HG03558 (cell line): ENCODE measurements at regions not wholly inside any gene's neighbourhood (a gene's known extent, or its start where the extent isn't known, plus 50 kb on each side); places are given as distances from the start of the nearest gene placed in this dataset.
A peak's percentile ranks its signal among the peaks of the same experiment; 100 is the strongest.

Source experiments
- ATAC-seq: cut with Tn5 transposase; IDR thresholded peaks from one replicate; pipeline ENCODE4 v1.9.1; 2021; ENCODE audit warnings: moderate number of reproducible peaks; ENCODE audit not compliant: unreplicated experiment; ENCODE audit errors: extremely low read depth

DNA sequence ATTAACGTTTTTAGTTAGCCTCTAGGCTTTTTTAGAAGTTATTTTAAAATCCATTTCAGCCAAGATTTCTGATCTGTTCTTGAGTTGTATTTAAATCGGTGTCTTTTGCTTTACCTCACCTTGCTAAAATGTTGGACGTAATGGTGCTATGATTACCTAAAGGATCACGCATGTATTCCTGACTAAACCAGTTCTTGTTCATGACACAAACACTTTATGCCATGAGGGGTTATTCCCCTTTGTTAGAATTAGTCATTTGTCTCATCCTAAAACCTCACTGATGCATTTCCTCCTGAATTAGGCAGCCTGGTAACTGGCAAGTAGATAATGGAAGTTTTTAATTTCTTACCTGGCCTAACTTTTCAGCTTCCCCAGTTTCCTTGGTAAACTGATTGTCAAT lies 185.4 kb upstream of the TANK start:
- ATAC-seq: no peak

DNA sequence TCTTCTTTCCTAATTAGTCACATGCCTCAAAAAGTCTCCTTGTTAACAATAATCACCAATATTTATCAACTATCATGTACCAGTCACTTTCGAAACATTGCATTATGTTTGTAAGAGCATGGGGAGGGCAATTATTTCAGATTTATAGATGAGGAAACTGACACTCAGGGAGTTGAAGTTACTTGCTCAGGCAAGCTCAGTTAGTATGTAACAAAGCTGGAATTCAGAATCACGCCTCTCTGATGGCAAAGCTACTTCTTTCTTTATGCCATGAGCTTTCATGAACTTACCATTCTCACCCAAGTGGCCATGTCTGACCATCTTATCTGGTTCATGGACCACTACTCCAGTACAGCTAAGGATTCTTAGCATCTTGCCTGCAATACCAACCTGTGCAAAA lies 183.4 kb upstream of the TANK start:
- ATAC-seq: no peak

- ATAC-seq: no peak
Observed at GRCh38 chr2:160977376-160977775, 182.9 kb upstream of the TANK start.

DNA sequence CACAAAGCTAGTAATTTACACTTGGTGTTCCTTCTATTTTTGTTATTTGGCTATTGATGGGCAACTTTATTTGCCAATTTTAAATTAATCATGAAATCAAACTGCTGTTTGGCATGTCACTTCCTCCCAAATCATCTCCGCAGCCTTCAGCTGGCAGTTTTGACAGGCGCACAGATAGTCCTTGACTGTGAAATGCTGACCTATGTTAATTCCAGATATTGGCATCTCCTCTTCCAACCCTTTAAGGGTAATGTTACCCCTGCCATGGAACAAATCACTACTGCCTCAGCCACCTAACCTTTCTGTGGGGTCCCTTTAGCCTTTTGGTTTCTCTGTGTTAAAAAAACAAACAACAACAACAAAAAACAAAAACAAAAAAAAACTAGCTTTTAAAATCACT lies 182.4 kb upstream of the TANK start:
- ATAC-seq: no peak

GRCh38 chr2:160984426-160985077 lies 175.7 kb upstream of the TANK start:
- no peak for ATAC-seq

DNA sequence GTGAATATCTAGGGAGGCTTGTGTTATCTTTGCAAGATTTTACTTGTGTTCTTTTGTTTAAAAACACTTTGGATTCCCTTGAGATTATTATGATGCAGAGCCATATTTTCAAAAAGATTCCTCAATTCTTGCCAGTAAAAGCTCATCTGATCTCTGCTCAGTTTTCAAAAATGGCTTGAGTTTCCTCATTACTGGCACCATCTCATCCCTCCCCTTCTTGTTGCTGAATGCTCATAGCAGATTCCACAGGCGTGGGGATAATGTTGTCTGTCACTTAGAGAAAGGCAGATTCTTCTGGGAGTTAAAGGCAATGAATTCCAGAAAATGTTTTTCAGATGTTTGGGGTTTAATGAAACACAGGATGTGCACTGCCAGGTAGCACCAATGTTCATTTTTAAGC lies 170.4 kb upstream of the TANK start:
- no peak for ATAC-seq

- no peak for ATAC-seq
Observed at GRCh38 chr2:160993654-160994061, 166.6 kb upstream of the TANK start.

GRCh38 chr2:160994141-160995002 lies 165.9 kb upstream of the TANK start:
- peak; percentile 79 for ATAC-seq

- no peak for ATAC-seq
Observed at GRCh38 chr2:160996584-160996983, 163.6 kb upstream of the TANK start.

DNA sequence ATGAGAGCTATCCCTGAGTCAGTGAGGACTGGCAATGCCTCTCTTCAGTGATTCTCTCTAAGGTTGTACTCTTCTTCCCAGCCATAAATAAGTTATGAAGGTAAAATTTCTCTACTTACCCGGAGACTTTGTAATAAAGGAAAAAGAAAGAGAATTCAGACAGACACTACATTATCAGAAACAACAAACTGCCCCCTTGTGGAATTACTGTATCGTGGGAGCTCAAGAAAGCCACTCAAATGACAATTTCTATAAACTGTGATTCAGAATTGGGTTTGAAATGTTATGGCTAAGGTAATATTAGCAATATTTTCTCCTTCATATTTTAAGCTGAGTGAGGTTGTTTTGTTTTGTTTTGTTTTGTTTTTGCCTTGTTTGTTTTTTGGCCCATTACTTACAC lies 155.8 kb upstream of the TANK start:
- no peak for ATAC-seq

GRCh38 chr2:161005170-161005569 lies 155.1 kb upstream of the TANK start:
- no peak for ATAC-seq

- no peak for ATAC-seq
Observed at GRCh38 chr2:161008311-161008710, 151.9 kb upstream of the TANK start.

GRCh38 chr2:161010503-161011015 lies 149.7 kb upstream of the TANK start:
- ATAC-seq: no peak

DNA sequence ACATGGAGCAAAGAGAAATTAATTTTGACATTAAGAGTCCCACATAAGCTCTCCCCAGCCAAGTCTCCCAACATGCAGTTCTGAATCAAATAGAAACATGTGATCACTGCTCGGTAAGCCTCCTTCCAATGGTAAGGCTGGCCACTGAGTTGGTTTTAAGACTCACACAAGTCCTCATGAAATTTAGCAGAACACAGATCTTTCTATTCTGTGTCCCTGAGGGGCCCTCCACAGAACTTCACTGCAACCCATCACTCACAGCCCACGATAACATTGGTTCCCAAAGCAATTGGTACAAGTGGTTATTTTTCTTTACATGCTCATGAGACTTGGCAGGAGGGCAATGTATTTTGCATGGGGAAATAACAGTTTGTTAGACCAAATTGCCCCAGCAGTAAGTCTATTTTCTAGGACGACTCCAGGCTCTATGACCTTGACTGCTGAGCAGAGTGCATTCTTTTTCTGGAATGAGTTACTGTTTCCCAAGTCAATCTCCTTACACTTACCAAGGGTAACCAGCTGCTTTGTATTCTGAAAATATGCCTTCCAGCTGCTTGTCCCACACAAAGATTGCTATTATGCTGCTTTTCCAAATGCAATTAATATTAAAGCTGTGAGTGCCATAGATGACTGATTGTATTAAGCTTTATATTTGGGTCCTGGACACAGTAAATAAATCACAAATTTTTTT lies 142.3 kb upstream of the TANK start:
- ATAC-seq: no peak

DNA sequence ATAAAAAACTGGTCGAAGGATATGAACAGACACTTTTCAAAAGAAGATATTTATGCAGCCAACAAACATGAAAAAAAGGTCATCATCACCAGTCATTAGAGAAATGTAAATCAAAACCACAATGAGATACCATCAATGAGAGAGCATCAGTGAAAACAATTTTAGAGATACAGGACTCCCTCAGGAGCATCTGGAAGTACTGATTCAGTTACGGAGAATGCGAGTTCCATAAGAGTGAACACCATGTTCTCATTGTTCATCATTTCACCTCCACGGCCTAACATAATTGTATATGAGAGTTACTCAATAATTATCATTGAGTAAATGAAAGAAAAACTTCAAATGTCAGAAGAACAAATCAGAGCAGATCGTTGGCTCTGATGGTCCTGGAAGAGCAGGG lies 140.9 kb upstream of the TANK start:
- ATAC-seq: no peak

DNA sequence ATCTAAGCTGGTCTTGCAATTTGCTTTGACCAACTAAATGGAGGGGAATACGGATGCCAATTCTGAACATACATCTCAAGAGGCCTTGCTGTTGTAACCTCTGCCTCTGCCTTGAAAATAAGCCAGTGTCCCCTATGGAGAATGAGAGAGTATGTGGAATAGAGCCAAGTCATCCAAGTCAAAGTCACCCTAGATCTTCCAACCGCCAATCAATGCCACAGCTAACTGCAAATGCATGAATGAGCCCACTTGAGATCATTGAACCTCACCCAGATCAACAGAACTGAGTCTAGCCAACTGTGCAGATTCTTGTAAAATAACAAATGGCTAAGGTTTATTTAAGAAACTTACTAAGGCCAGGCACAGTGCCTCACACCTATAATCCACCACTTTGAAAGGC lies 139.8 kb upstream of the TANK start:
- no peak for ATAC-seq

GRCh38 chr2:161028581-161028980 lies 131.6 kb upstream of the TANK start:
- ATAC-seq: no peak

GRCh38 chr2:161029321-161029720 lies 130.9 kb upstream of the TANK start:
- ATAC-seq: no peak

DNA sequence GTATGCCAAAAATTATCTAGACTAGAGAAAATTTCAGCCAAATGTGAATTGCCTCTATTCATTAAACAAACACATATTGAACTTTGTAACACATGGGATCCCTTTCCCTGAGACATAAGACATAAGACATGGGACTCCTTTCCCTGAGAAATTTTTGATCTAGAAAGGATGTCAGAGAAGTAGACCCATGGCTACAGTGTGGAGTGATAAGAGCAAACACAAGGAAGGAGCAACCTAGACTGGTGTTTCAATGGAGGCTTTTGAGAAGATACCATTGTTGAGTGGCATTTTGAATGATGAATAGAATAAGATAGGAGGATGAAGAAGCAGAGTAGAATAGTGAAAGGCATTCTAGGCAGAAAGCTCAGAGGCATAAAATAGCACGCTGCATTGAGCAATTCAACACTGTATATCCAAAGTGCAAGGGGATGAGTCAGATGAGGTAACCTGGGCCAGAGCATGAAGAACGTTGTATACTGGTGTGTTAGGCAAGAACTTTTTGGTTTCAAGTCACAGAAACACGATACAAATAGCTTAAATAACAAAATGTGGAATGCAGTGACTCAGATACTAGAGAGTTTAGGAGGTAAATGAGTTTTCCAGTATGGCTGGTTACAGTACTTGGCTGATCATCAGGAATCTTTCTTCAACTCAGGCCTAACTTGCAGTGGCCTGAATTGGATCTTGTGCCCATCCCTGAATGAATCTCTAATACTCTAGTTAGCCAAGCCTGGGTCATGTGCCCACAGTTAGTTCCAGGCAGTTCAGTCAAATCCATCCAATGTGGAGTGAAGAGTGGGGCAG lies 129.8 kb upstream of the TANK start:
- no peak for ATAC-seq

GRCh38 chr2:161031511-161031910 lies 128.7 kb upstream of the TANK start:
- ATAC-seq: no peak
